ENCODE measurements at regions not wholly inside any gene's neighbourhood (a gene's known extent, or its start where the extent isn't known, plus 50 kb on each side); places are given as distances from the start of the nearest gene placed in this dataset.
"Not testable (repeated sequence)": the region's sequence is repeated elsewhere in the genome, so short reads cannot be mapped to it uniquely, and the experiment has no call there.

- no peak for DNase-seq (ENCODE audit: low spot score)
Observed at GRCh38 chr14:55977392-55978150, 140.6 kb upstream of the PELI2 start.

GRCh38 chr14:55979096-55979495 is 139.1 kb upstream of the PELI2 start:
- no peak for DNase-seq (ENCODE audit: low spot score)

- no peak for DNase-seq (ENCODE audit: low spot score)
Observed at GRCh38 chr14:55979781-55980180, 138.4 kb upstream of the PELI2 start.

- no peak for DNase-seq (ENCODE audit: low spot score)
Observed at GRCh38 chr14:55980970-55981369, 137.2 kb upstream of the PELI2 start.

- DNase-seq (ENCODE audit: low spot score): no peak
Observed at GRCh38 chr14:55986069-55986468, 132.1 kb upstream of the PELI2 start.

DNA sequence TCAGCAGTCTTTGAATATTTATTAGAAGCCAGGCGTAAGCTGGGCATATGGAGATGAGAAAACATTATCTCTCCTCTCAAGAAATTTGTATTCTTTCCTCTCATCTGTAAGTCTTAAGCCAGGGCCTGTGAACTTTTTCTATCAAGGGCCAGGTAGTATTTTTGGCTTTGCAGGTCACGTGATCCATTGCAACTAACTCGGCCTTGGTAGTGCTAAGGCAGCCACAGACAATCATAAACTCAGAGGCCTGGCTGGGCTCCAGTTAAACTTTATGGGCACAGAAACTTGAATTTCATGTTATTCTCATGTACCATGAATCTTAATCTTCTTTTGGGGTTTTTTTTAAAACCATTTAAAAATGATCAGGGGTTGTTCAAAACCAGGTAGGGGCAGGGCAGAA is 117.4 kb upstream of the PELI2 start:
- no peak for DNase-seq (ENCODE audit: low spot score)

DNA sequence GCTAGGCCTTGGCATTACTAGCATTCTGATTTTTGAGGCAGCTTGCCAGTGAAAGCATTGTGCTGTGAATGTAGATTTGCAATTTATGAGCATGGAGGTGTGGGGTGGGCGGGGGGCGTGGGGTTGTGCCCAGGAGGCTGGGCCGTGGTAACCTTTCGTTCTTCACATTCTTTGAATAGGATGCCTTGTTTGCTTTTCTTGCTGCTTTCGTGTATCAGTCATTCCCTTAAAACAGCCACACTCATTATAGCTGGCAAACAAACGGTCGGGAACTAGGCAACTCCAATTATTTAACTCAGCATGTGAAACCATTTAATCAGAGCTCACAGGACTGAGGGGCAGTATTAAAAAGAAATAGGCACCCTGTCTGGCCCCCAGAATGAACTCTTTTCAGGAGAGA is 115.9 kb upstream of the PELI2 start:
- no peak for DNase-seq (ENCODE audit: low spot score)

DNA sequence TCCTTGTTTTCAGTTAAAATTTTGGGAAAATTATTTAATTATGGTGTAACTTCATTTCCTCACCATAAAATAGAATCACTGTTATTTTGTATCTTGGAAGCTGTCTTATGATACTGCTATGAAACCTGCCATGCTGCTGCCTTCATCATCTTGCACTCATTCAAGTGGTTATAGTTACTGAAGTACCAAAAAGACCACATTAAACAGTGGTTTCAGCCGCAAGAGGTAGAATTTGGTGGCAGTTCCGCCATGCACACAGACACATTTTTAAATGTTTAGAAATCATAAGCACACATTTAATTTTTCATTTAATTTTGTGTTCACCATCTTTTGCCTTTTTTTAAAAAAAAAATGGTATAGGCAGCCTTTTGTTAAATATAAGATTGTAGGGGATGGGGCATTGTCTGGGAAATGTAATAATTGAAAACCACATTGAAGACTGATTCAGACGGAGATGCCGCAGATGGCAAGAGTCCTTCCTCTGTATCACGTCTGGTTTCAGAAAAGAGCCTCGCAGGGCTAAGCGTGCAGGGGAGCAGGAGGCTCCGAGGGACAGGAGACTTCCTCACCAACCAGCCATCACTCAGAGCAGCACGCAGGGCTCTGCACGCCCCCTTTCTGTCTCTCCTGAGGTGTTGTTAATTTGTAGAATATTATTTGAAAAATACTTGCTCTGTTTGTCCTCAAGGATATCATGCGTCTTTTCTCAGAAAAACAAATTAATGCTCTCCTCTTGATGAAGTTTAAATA is 115.2 kb upstream of the PELI2 start:
- no peak for DNase-seq (ENCODE audit: low spot score)

DNA sequence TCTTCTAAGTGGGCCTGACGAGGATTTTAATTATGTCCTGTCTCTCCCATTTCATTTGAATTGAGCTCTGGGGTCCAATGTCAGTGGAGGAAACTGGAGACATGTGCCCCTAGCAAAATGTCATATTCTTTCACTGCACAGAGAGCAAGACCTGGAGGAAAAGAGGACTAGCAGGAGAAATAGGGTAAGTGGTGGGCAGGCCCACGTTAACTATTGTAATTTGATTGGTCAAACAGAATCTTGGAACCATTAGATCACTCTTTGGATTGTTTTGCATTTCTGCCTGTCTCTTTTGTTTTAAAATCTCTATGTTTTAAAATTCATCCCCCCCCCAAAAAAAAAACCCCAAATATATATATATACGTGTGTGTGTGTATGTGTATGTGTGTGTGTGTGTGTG is 113.9 kb upstream of the PELI2 start:
- no peak for DNase-seq (ENCODE audit: low spot score)

GRCh38 chr14:56004786-56005185 is 113.4 kb upstream of the PELI2 start:
- DNase-seq (ENCODE audit: low spot score): no peak

GRCh38 chr14:56005191-56006053 is 112.8 kb upstream of the PELI2 start:
- no peak for DNase-seq (ENCODE audit: low spot score)

GRCh38 chr14:56007491-56007890 is 110.7 kb upstream of the PELI2 start:
- DNase-seq (ENCODE audit: low spot score): not testable (repeated sequence)

GRCh38 chr14:56008150-56008549 is 110.1 kb upstream of the PELI2 start:
- DNase-seq (ENCODE audit: low spot score): no peak

GRCh38 chr14:56008661-56009060 is 109.5 kb upstream of the PELI2 start:
- DNase-seq (ENCODE audit: low spot score): not testable (repeated sequence)

DNA sequence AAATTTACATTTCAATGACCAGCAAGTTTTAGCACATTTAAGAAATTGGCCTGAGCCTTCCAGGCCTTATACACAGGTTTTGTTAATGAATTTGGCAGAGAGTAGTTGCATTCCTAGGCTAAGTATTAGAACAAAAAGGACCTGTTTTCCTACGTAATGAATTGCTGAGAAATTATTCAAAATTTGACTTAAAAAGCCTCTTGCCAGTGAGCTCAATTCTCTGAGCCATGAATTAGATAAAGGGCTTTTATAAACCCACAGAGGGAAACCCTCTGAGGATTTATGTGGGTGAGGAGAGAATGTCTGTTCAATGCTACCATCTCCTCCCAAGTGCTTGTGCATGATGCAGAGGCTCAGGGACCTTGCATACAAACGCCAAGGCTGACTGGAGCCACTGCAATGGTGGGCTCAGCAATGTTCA is 94.5 kb upstream of the PELI2 start:
- DNase-seq (ENCODE audit: low spot score): no peak

DNA sequence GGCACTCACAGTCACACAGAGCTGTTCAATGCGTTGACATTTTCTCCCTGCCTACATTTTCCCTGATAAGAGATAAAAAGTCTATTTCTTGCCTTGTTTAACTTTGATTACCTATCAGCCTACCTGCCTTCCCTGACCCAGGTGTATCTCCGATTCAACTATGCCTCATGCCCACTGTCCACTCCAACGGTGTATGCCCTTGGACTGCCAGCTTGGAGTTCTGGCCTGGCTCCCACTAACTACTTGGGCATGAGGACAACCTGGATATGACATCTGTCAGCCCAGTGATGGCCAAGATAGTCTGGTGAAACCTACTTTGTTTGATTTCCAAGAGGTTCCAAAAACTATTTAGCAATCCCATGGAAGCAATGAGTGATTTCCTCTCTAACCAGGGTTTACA is 93.0 kb upstream of the PELI2 start:
- DNase-seq (ENCODE audit: low spot score): no peak

DNA sequence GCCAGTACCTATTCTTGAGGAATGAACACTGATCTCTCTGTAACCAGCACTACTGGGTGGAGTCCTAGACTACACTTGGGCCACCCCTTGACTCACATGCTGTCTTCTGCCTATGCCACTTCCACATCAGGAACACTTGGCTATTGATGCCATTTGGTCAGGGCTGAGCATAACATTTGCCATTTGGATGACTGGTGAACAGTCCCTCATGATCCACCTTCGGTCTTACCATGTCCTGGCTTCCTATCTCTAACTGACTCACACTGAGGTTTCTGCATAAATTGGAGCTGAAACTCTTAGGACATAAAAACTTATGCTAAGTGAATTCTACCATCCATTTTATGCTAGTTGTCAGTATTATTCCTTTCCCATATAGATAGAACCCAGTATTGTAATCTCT is 91.7 kb upstream of the PELI2 start:
- no peak for DNase-seq (ENCODE audit: low spot score)

- DNase-seq (ENCODE audit: low spot score): no peak
Observed at GRCh38 chr14:56027421-56027820, 90.8 kb upstream of the PELI2 start.

DNA sequence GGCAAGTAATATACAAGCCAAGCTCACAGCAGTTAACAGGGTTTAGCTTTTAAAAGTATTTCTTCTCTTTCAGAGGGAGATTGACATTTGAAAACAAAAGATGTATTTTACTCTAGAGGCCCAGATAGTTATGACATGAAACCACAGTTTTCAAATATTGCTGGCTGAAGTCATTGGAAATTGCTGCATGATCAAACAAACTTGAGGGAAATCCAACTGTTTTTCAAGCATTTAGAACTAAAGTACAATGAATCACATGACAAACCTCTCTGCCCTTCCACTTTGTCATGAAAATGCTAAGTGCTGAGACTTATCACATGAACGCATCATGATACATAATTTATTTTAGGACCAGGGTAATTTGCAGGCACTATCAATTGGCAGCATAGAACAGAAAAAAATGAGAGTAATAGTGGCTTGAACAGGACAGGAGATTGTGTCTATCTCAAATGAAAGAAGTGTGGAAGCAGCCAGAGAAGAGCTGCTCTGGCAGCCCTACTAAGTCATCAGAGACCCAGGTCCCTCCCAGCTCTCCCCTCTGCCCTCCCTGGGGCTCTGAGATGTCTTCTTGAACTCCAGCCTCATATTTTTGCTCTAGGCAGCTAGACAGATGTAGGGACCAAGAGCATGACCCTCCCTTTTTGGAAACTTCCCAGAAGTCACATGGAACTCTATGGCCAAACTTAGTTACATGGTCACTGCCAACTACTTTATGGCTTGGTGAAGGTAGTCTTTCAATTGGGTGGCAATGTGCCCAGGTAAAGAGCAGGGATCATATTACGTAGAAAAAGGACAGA is 90.1 kb upstream of the PELI2 start:
- DNase-seq (ENCODE audit: low spot score): no peak

GRCh38 chr14:56036353-56036752 is 81.9 kb upstream of the PELI2 start:
- DNase-seq (ENCODE audit: low spot score): no peak

DNA sequence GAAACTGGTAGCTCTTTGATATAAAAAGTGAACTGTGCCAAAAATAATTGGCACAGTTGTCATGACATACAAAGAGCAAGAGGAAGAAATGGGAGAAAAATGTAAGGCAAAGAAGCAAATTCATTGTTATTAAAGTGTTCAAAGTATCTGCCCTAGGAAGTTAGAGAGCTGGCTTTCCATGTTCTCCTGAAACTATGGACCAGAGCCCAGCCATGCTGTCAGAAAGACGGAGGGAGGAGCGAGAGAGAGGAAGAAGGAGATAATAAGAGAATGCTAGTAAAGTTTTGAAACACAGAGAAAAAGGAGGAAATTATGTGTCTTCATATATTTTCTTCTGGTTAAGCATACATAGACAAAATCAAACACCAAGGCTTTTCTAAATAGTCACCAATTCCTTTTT is 78.1 kb upstream of the PELI2 start:
- DNase-seq (ENCODE audit: low spot score): no peak

DNA sequence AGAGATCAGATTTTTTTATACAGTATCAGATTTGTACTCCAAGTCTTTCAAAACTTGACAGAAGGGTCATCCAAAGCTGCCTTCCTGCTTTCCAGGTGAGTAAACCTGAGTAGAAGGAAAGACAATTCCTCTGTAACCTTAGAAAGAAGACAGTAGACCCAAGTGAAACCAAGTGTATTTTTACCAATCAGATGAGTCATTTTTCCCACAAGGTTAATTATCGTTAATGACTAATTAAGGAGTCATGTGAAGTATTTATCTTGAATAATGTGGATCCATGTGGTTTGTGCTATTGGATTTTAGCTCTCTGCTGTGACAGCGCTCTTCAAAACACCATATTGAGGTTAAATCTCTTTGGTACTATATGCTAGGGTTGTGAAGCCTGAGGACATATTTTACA is 74.0 kb upstream of the PELI2 start:
- DNase-seq (ENCODE audit: low spot score): no peak

Measured in ureter (tissue), 1 donor.